ENCODE measurements at regions not wholly inside any gene's neighbourhood (a gene's known extent, or its start where the extent isn't known, plus 50 kb on each side); places are given as distances from the start of the nearest gene placed in this dataset.

DNA sequence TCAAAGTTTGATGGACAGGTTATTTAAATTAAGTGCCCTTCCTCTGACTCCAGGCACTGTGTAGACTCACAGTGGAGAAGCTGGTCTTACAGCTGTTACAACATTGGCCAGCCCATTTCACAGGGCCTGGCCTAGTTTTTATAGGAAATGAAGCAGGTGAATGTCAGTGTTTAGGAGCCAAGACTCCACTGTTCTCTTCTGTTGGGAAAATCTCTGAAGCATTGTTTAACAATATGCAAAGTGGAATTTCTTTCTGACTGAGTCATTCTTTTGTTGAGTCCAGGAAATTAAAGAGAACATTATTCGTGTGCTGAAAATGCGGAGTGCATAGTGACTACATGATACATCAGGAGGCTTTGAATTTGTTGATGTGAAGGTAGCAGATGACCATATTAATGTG, 64.7 kb downstream of the ARRDC4 start:
- Histone ChIP-seq H3K4me3 (ENCODE audit: low read length) (no peak overlapping the region), H3K9ac (ENCODE audit: low read length) (no peak overlapping the region), H3K4me1 (ENCODE audit: control insufficient read depth, insufficient read depth, low read length) (peaks cover 19% of the 10 kb centered on the region), H3K36me3 (ENCODE audit: control insufficient read depth, insufficient read depth, low read length) (no peaks in the 10 kb centered on the region), H3K27ac (ENCODE audit: low read depth, low read length) (peak overlapping the region; percentile 72), H3K27me3 (ENCODE audit: control insufficient read depth, insufficient read depth, low read length) (no peaks in the 10 kb centered on the region)

DNA sequence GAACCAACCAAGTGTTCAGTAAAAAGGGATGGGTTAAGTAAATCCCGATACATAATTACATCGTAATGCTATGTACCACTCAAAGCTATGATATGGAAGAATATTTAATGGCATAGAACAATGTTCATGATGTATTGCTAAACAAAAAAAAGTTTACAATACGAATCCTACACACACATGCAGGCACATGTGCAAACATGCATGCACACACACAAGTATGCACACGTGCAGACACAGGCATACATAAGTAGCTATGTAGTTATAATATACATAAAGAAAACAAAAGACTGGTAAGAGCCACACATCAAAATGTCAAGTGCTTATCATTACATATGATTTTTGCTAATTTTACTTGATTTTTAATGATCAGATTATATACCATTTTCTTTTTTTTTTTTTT, 74.2 kb downstream of the ARRDC4 start:
- no peaks in the 10 kb centered on the region for H3K27me3 ChIP-seq (ENCODE audit: control insufficient read depth, insufficient read depth, low read length)
- H3K4me1 ChIP-seq (ENCODE audit: control insufficient read depth, insufficient read depth, low read length), result no peaks in the 10 kb centered on the region
- H3K36me3 ChIP-seq (ENCODE audit: control insufficient read depth, insufficient read depth, low read length), result no peaks in the 10 kb centered on the region
- H3K27ac ChIP-seq (ENCODE audit: low read depth, low read length), result no peak overlapping the region
- H3K9ac ChIP-seq (ENCODE audit: low read length), result no peak overlapping the region
- H3K4me3 ChIP-seq (ENCODE audit: low read length), result no peak overlapping the region

DNA sequence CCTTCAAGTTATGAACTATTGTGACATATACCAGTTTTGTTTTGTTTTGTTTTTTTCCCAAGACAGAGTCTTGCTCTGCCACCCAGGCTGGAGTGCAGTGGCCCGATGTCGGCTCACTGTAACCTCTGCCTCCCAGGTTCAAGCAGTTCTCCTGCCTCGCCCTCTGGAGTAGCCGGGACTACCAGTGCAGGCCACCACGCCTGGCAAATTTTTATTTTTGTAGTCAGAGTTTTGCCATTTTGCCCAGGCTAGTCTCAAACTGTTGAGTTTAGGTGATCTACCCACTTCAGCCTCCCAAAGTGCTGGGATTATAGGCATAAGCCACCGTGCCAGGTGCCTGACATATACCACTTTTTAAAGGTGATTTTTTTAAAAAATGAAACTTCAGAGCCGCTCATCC, 74.6 kb downstream of the ARRDC4 start:
- H3K36me3 ChIP-seq (ENCODE audit: control insufficient read depth, insufficient read depth, low read length), result no peaks in the 10 kb centered on the region
- H3K9ac ChIP-seq (ENCODE audit: low read length), result no peak overlapping the region
- H3K27me3 ChIP-seq (ENCODE audit: control insufficient read depth, insufficient read depth, low read length), result no peaks in the 10 kb centered on the region
- no peaks in the 10 kb centered on the region for H3K4me1 ChIP-seq (ENCODE audit: control insufficient read depth, insufficient read depth, low read length)
- no peak overlapping the region for H3K4me3 ChIP-seq (ENCODE audit: low read length)
- H3K27ac ChIP-seq (ENCODE audit: low read depth, low read length), result no peak overlapping the region

DNA sequence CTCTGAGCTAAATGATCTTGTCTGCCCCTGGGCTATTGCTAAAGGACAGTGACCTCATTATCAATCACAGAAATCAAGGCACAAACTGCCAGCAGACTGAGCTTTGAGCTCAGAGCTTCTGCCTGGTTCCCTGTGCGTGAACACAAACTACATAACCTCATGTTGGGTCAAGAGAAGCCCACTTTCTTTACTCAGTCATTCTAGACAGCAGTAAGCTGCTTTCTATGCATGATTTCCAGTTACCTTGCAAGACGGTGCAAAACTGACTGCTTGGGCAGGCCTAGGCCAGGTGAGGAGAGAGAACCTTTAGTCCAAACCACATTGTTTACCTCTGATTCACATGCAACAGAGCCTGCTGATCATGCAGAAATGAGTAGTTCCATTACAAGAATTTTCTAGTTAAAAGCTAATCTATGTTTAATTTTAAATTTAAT, 75.1 kb downstream of the ARRDC4 start:
- Histone ChIP-seq H3K27me3 (ENCODE audit: control insufficient read depth, insufficient read depth, low read length) (no peaks in the 10 kb centered on the region), H3K4me3 (ENCODE audit: low read length) (no peak overlapping the region), H3K9ac (ENCODE audit: low read length) (no peak overlapping the region), H3K4me1 (ENCODE audit: control insufficient read depth, insufficient read depth, low read length) (no peaks in the 10 kb centered on the region), H3K27ac (ENCODE audit: low read depth, low read length) (no peak overlapping the region), H3K36me3 (ENCODE audit: control insufficient read depth, insufficient read depth, low read length) (no peaks in the 10 kb centered on the region)

DNA sequence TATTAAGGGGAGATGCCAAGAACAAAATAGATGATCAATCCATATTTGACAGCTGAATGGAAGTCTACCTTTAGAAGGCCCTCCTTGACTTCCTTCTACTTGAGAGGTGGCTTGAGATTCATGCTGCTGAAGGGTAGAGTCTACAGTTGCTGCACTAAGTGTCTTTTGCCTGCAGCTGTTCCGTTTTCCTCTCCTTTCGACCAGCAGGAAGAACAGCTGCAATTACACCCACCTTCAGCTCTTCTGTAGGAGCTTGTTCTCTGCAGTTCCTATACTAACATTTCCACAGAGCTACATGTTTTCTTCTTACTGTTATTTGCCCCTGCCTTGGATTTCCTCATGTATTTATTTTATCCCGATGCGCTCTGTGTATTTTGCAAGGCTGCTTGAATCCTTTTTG, 79.1 kb downstream of the ARRDC4 start:
- no peaks in the 10 kb centered on the region for H3K36me3 ChIP-seq (ENCODE audit: control insufficient read depth, insufficient read depth, low read length)
- no peak overlapping the region for H3K27ac ChIP-seq (ENCODE audit: low read depth, low read length)
- no peak overlapping the region for H3K4me3 ChIP-seq (ENCODE audit: low read length)
- no peak overlapping the region for H3K9ac ChIP-seq (ENCODE audit: low read length)
- no peaks in the 10 kb centered on the region for H3K4me1 ChIP-seq (ENCODE audit: control insufficient read depth, insufficient read depth, low read length)
- H3K27me3 ChIP-seq (ENCODE audit: control insufficient read depth, insufficient read depth, low read length), result no peaks in the 10 kb centered on the region

DNA sequence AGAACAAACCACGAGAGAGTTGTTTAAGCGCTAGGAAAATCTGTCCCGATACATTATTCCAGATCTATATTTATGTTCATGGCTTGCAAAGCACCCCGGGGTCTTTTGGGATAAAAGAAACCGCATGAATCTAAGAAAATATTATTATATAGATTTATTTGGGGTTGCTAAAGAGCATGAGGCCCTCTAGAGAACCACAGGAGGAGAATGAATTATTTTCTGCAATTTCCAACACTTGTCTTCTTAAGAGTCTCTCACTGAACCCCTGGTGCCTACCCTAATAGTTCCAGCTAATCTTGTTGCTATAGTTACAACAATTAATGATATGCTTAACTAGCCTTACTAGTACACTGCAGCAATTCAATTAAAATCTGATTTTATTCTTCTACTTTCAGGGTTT, 79.6 kb downstream of the ARRDC4 start:
- H3K27ac ChIP-seq (ENCODE audit: low read depth, low read length), result no peak overlapping the region
- no peaks in the 10 kb centered on the region for H3K36me3 ChIP-seq (ENCODE audit: control insufficient read depth, insufficient read depth, low read length)
- no peaks in the 10 kb centered on the region for H3K27me3 ChIP-seq (ENCODE audit: control insufficient read depth, insufficient read depth, low read length)
- no peak overlapping the region for H3K4me3 ChIP-seq (ENCODE audit: low read length)
- H3K9ac ChIP-seq (ENCODE audit: low read length), result no peak overlapping the region
- no peaks in the 10 kb centered on the region for H3K4me1 ChIP-seq (ENCODE audit: control insufficient read depth, insufficient read depth, low read length)

DNA sequence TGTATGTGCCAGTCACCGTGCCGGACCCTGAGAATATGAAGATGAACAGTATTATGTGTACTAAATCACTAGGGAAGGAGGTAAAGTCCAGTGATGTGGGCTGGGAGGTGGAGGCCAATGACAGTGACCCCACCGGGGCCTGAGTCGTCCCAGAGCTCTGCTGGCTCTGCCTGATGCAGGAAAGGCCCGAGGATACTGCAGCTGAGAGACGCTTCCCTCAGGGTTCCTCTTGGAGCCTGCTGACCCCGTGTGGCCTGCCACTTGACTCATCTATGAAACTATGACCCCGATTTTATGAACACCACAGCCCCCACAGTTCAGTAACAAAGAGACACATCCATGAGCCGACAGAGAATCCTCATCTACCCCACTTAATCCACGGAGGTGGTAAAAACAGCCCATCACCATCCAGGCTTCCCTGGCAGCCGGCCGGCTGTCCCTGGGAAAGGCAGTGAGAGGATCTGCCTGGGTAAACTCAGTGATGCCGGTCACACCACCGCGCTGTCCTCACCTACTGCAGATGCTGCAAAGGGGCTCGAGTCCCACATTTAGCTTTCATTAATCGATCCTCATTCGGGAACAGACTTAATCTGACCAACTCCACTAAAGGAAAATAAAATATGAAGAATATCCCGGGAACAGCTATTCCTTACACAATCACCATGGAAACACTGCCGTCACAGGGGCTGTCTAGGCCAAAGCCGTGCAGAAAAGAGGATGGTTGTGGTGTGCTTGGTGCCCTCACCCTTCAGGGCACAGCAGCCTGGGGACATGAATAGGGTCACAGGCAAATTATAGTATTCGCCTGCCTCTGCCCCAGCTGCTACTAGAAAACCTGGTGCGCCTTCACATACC, 82.9 kb downstream of the ARRDC4 start:
- no peaks in the 10 kb centered on the region for H3K4me1 ChIP-seq (ENCODE audit: control insufficient read depth, insufficient read depth, low read length)
- H3K9ac ChIP-seq (ENCODE audit: low read length), result no peak overlapping the region
- H3K27me3 ChIP-seq (ENCODE audit: control insufficient read depth, insufficient read depth, low read length), result no peaks in the 10 kb centered on the region
- no peaks in the 10 kb centered on the region for H3K36me3 ChIP-seq (ENCODE audit: control insufficient read depth, insufficient read depth, low read length)
- H3K4me3 ChIP-seq (ENCODE audit: low read length), result no peak overlapping the region
- no peak overlapping the region for H3K27ac ChIP-seq (ENCODE audit: low read depth, low read length)

DNA sequence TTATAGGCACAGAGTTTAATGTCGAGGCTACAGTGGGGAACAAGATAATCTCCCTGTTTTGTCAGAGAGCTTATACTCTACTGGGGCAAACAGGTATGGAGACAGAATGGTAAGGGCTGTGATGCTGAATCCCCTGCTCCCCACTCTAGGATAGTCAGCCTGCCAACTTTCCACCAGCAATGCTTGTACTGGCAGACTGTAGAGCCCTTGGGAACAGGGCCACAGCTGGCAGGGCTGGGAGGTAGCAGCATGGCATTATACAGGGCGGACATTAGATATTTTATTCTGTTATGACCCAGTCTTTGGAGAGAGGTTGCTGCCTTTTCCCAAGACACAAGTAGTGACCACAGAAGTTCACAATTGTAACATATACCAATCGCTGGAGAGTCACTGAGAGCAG, 91.2 kb downstream of the ARRDC4 start:
- Histone ChIP-seq H3K4me1 (ENCODE audit: control insufficient read depth, insufficient read depth, low read length) (no peaks in the 10 kb centered on the region), H3K27ac (ENCODE audit: low read depth, low read length) (no peak overlapping the region), H3K9ac (ENCODE audit: low read length) (no peak overlapping the region), H3K4me3 (ENCODE audit: low read length) (no peak overlapping the region), H3K36me3 (ENCODE audit: control insufficient read depth, insufficient read depth, low read length) (no peaks in the 10 kb centered on the region), H3K27me3 (ENCODE audit: control insufficient read depth, insufficient read depth, low read length) (no peaks in the 10 kb centered on the region)

DNA sequence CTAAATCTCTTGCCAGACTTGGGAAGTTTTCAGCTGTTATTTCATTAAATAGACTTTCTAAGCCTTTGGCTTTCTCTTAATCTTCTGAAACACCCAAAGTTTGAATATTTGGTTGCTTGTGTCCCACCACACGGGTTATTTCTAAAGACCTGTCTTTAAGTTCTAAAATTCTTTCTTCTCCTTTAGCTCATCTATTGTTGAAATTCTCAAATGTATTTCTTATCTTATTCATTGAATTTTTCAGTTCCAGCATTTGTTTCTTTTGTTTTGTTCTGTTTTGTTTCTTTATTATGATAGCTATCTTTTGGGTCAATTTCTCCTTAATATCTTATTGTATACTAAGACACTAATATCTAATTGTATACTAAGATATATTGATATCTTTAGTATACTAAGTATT, 97.0 kb downstream of the ARRDC4 start:
- no peaks in the 10 kb centered on the region for H3K4me1 ChIP-seq (ENCODE audit: control insufficient read depth, insufficient read depth, low read length)
- H3K36me3 ChIP-seq (ENCODE audit: control insufficient read depth, insufficient read depth, low read length), result no peaks in the 10 kb centered on the region
- no peaks in the 10 kb centered on the region for H3K27me3 ChIP-seq (ENCODE audit: control insufficient read depth, insufficient read depth, low read length)
- no peak overlapping the region for H3K4me3 ChIP-seq (ENCODE audit: low read length)
- H3K9ac ChIP-seq (ENCODE audit: low read length), result no peak overlapping the region
- H3K27ac ChIP-seq (ENCODE audit: low read depth, low read length), result no peak overlapping the region

DNA sequence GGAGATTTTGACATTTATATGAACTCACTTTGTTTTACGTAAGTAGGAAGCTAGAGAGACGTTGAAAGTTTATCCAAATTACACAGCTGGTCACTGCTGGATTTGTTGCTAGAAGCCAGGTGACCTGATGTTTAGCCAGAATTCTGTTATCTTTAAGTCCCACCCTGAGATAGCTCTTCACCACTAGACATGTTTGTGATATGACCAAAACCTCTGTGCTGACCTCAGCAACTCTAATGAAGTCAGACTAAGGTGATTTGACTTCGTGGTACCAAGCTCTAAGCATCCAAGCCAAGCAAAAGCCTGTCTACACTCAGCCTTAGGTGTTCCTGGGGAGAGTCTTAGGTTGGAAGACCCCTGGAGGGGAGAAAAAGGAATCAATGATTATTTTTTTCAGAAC, 102.4 kb downstream of the ARRDC4 start:
- Histone ChIP-seq H3K36me3 (ENCODE audit: control insufficient read depth, insufficient read depth, low read length) (no peaks in the 10 kb centered on the region), H3K4me1 (ENCODE audit: control insufficient read depth, insufficient read depth, low read length) (peaks cover 4% of the 10 kb centered on the region), H3K9ac (ENCODE audit: low read length) (no peak overlapping the region), H3K27me3 (ENCODE audit: control insufficient read depth, insufficient read depth, low read length) (no peaks in the 10 kb centered on the region), H3K4me3 (ENCODE audit: low read length) (no peak overlapping the region), H3K27ac (ENCODE audit: low read depth, low read length) (no peak overlapping the region)

DNA sequence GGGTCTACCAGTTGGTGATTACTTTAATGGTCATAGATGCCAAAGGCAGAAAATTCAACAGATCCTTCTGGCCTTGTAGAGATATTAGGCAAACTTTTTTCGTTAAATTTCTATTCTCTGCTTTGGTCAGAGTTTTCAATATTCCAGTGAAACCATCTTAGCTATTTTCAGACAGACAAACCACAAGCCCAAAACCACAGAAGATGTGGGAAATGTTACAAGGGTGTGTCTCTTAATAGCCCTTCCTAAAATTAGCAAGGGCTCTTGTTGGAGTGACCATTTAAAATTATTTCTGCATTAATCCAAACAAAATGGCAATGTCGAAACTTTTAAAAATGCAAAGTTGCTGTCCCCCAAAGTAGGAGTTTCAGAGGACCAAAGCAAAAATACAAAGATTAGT, 102.8 kb downstream of the ARRDC4 start:
- no peak overlapping the region for H3K27ac ChIP-seq (ENCODE audit: low read depth, low read length)
- no peaks in the 10 kb centered on the region for H3K27me3 ChIP-seq (ENCODE audit: control insufficient read depth, insufficient read depth, low read length)
- peaks cover 4% of the 10 kb centered on the region for H3K4me1 ChIP-seq (ENCODE audit: control insufficient read depth, insufficient read depth, low read length)
- H3K4me3 ChIP-seq (ENCODE audit: low read length), result no peak overlapping the region
- H3K9ac ChIP-seq (ENCODE audit: low read length), result no peak overlapping the region
- no peaks in the 10 kb centered on the region for H3K36me3 ChIP-seq (ENCODE audit: control insufficient read depth, insufficient read depth, low read length)

DNA sequence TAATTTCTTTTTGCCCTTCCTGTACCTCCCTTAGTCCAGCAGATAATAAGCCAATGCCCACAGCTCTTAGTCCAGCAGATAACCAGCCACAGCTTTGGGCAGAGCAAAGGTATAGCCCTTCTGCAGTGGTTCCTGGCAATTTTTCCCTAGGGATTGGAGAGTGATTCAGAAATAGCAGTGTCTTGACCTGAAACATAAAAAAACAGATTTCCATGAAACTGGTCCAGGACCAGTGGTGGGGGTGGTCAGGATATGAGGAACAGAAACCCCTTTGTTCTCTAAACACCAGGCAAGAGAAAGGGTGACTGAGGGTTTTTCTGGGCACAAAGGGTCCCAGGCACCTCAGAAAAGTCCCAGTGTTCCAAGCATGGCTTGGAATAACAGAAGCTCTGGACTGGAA, 103.4 kb downstream of the ARRDC4 start:
- no peak overlapping the region for H3K9ac ChIP-seq (ENCODE audit: low read length)

DNA sequence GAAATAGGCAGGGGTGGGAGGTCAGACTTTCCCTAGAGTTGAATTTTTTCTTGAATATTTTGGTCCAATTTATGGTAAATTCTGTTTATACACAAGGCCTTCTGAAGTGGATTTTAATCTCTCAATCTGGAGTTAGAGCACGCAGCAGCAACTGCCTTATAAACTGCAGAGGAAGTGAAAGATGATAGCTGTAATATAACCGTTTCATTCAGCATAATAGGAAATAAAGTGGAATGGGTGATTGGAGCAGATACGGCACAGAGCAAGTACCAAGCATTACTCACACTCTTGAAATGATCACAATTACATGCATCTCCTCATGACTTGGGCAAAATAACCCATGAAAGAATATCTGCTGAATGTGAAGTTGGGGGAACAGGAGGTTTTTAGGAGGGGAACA, 106.8 kb downstream of the ARRDC4 start:
- no peak overlapping the region for H3K4me3 ChIP-seq (ENCODE audit: low read length)
- no peak overlapping the region for H3K9ac ChIP-seq (ENCODE audit: low read length)
- peak overlapping the region; percentile 36 for H3K27ac ChIP-seq (ENCODE audit: low read depth, low read length)
- H3K4me1 ChIP-seq (ENCODE audit: control insufficient read depth, insufficient read depth, low read length), result peaks cover 4% of the 10 kb centered on the region
- H3K27me3 ChIP-seq (ENCODE audit: control insufficient read depth, insufficient read depth, low read length), result no peaks in the 10 kb centered on the region
- no peaks in the 10 kb centered on the region for H3K36me3 ChIP-seq (ENCODE audit: control insufficient read depth, insufficient read depth, low read length)

More for the DNA sequence above, 103.4 kb downstream of the ARRDC4 start:
- no peaks in the 10 kb centered on the region for H3K27me3 ChIP-seq (ENCODE audit: control insufficient read depth, insufficient read depth, low read length)
- no peak overlapping the region for H3K27ac ChIP-seq (ENCODE audit: low read depth, low read length)
- no peaks in the 10 kb centered on the region for H3K36me3 ChIP-seq (ENCODE audit: control insufficient read depth, insufficient read depth, low read length)
- H3K4me3 ChIP-seq (ENCODE audit: low read length), result no peak overlapping the region
- peaks cover 4% of the 10 kb centered on the region for H3K4me1 ChIP-seq (ENCODE audit: control insufficient read depth, insufficient read depth, low read length)

Data from rectal smooth muscle tissue (tissue), 1 donor.